ENCODE measurements at regions not wholly inside any gene's neighbourhood (a gene's known extent, or its start where the extent isn't known, plus 50 kb on each side); places are given as distances from the start of the nearest gene placed in this dataset.
"Not testable (repeated sequence)": the region's sequence is repeated elsewhere in the genome, so short reads cannot be mapped to it uniquely, and the experiment has no call there.

DNA sequence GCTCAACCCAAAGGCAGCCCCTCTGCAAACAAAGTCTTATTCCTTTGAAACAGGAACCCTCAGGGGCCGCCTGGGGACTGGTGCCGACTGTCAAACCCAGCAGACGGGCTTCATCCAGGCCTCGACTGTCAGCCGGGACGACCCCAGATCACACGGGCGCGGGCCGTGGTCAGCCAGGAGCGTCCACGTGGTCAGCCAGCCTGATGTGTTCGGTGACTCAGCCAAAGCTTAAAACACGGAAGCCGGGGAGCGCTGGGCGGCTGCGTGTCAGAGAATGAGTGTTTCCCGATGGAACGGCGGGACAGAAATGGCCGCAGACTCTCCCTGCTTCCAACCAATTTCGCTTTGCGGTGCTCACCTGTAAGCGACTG, 199.9 kb downstream of the BANP start:
- not testable (repeated sequence) for TF ChIP-seq CTCF, POLR2A, EP300 (IDR thresholded peaks at IDR 0.05)
